Loucy (cell line): ENCODE measurements at regions not wholly inside any gene's neighbourhood (a gene's known extent, or its start where the extent isn't known, plus 50 kb on each side); places are given as distances from the start of the nearest gene placed in this dataset.

Experiments used
- H2AFZ ChIP-seq: fragments of 200-600 bp; sonication (generic); 2 replicates; pipeline ENCODE4 v1.6.0; 2016; ENCODE audit warnings: antibody characterized with exemption, mild to moderate bottlenecking, low read length, moderate library complexity
- H3F3A ChIP-seq: fragments of 200-600 bp; 2 replicates; pipeline ENCODE4 v1.6.0; 2016; ENCODE audit warnings: antibody characterized with exemption, low read depth, mild to moderate bottlenecking
- H3K27me3 ChIP-seq: fragments of 200-600 bp; sonication (generic); 2 replicates; pipeline ENCODE4 v1.6.1; 2014; ENCODE audit warnings: low read length, mild to moderate bottlenecking; ENCODE audit not compliant: insufficient read depth, poor library complexity, severe bottlenecking
- H3K36me3 ChIP-seq: fragments of 200-600 bp; sonication (generic); 2 replicates; pipeline ENCODE4 v1.6.1; 2016; ENCODE audit warnings: low read length; ENCODE audit not compliant: insufficient read depth
- H3K4me1 ChIP-seq: fragments of 200-600 bp; sonication (generic); 2 replicates; pipeline ENCODE4 v1.5.1; 2014; ENCODE audit warnings: low read length, mild to moderate bottlenecking; ENCODE audit not compliant: insufficient read depth, poor library complexity, severe bottlenecking
- H3K4me2 ChIP-seq: fragments of 200-600 bp; sonication (generic); 2 replicates; pipeline ENCODE4 v1.6.0; 2014; ENCODE audit warnings: antibody characterized with exemption, low read length, low read depth, mild to moderate bottlenecking; ENCODE audit not compliant: poor library complexity, severe bottlenecking
- H3K4me3 ChIP-seq: fragments of 200-600 bp; sonication (generic); 2 replicates; pipeline ENCODE4 v1.5.1; 2014; ENCODE audit warnings: low read length, mild to moderate bottlenecking, mixed read lengths; ENCODE audit not compliant: poor library complexity, severe bottlenecking
- H3K79me2 ChIP-seq: fragments of 200-600 bp; sonication (generic); 2 replicates; pipeline ENCODE4 v1.6.1; 2014; ENCODE audit warnings: low read length; ENCODE audit not compliant: insufficient read depth
- H3K9ac ChIP-seq: fragments of 200-600 bp; sonication (generic); 2 replicates; pipeline ENCODE4 v1.6.0; 2014; ENCODE audit warnings: mild to moderate bottlenecking, low read depth, low read length, moderate library complexity; ENCODE audit not compliant: poor library complexity, severe bottlenecking
- H3K9me2 ChIP-seq: fragments of 200-600 bp; sonication (generic); replicated peaks from 2 replicates; pipeline ENCODE4 v1.6.1; 2016; ENCODE audit warnings: low read depth, low read length, mixed read lengths
- H3K9me3 ChIP-seq: fragments of 200-600 bp; sonication (generic); 2 replicates; pipeline ENCODE4 v1.6.1; 2014; ENCODE audit warnings: mild to moderate bottlenecking, antibody characterized with exemption, low read length, low read depth; ENCODE audit not compliant: insufficient read depth
- H4K20me1 ChIP-seq: fragments of 200-600 bp; sonication (generic); 2 replicates; pipeline ENCODE4 v1.6.0; 2014; ENCODE audit warnings: antibody characterized with exemption, low read length, mild to moderate bottlenecking; ENCODE audit not compliant: insufficient read depth, poor library complexity, severe bottlenecking
- EZH2phosphoT487 ChIP-seq: fragments of 200-600 bp; IDR thresholded peaks from 2 replicates; pipeline ENCODE4 v1.6.1; 2018; ENCODE audit warnings: antibody characterized with exemption, mild to moderate bottlenecking, moderate library complexity, borderline replicate concordance
- TF ChIP-seq, protein P1 (sequence below): fragments of 200-600 bp; sonication (generic); conservative IDR thresholded peaks from 2 replicates; pipeline ENCODE4 v1.5.1; 2014; ENCODE audit warnings: mild to moderate bottlenecking, antibody characterized with exemption, low read length

DNA sequence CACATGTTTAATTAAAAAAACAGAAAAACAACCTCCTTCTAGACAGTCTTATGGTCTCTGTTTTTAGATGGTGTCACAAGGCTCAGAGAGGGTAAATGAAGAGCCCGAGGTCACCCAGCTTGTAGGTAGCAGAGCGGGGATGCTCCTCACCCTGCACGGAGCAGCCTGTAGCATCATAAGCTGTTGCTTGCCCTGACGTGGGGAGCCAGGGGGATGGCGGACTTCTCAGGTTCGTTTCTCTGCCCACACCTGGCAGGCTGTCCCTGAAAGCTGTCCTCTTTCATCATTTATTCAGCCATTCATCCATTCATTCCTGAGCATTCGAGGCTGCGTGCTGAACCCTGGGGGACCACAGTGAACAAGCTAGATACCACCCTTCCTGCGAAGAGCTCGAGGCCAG, 75.7 kb upstream of the KSR1 start:
- no peaks in the 10 kb centered on the region for H3K9me2 ChIP-seq
- H3K4me3 ChIP-seq: no peak overlapping the region
- no peaks in the 10 kb centered on the region for H3K9me3 ChIP-seq
- no peaks in the 10 kb centered on the region for H3K36me3 ChIP-seq
- H3F3A ChIP-seq: no peaks in the 10 kb centered on the region
- H3K9ac ChIP-seq: no peak overlapping the region
- H2AFZ ChIP-seq: no peak overlapping the region
- peaks cover 4% of the 10 kb centered on the region for H3K4me1 ChIP-seq
- no peak overlapping the region for H3K4me2 ChIP-seq
- no peaks in the 10 kb centered on the region for H3K79me2 ChIP-seq
- TF ChIP-seq EZH2phosphoT487: no peak
- TF ChIP-seq, protein P1, sequence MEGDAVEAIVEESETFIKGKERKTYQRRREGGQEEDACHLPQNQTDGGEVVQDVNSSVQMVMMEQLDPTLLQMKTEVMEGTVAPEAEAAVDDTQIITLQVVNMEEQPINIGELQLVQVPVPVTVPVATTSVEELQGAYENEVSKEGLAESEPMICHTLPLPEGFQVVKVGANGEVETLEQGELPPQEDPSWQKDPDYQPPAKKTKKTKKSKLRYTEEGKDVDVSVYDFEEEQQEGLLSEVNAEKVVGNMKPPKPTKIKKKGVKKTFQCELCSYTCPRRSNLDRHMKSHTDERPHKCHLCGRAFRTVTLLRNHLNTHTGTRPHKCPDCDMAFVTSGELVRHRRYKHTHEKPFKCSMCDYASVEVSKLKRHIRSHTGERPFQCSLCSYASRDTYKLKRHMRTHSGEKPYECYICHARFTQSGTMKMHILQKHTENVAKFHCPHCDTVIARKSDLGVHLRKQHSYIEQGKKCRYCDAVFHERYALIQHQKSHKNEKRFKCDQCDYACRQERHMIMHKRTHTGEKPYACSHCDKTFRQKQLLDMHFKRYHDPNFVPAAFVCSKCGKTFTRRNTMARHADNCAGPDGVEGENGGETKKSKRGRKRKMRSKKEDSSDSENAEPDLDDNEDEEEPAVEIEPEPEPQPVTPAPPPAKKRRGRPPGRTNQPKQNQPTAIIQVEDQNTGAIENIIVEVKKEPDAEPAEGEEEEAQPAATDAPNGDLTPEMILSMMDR: no peak
- H3K27me3 ChIP-seq: no peaks in the 10 kb centered on the region
- H4K20me1 ChIP-seq: no peaks in the 10 kb centered on the region

DNA sequence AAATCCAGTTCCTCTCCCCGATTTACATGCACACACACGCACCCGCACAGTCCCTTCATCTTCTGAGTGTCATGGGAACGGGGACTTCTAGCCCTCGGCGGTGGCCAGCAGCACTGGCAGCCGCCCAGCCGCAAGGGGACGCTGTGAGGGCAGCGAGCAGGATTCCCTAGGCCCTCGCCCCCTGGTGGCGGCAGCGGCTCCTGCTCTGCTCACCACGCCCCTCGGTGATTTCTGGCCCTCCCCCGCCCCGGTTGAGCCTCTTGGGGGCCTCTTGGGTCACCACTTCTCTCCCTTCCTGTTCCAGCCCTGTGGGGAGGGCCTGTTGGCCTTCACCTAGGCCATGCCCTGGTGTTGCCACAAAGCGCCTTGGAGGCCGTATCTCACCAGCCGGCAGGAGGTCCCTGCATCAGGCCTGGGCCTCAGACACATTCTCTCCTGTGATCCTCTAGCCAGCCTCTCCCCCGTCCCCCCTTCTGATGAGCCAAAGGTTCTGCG, 75.2 kb upstream of the KSR1 start:
- H2AFZ ChIP-seq: peak overlapping the region; percentile 70; the same call in 1 of the 2 replicates
- no peaks in the 10 kb centered on the region for H4K20me1 ChIP-seq
- no peak overlapping the region for H3K4me2 ChIP-seq

DNA sequence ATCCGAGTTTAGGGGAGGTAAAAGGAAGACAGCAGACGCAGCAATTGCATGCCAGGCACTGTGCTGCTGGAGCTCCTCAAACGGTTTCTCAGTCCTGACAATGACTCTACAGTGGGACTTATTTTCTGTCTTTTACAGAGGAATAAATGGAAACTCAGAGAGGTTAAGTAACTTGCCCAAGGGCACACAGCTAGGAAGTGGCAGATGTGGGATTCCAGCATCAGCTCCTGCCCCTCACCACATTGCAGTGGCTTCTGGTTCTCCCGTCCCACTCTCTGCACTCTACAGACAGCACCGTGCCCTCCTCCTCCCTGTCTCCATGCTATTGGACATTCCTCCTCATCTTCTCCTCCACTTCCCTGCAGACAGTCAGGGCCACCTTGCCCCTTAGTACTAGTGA, 74.2 kb upstream of the KSR1 start:
- Histone ChIP-seq H3K9me3 (no peaks in the 10 kb centered on the region), H3K9me2 (no peaks in the 10 kb centered on the region), H3K4me1 (peaks cover 4% of the 10 kb centered on the region), H3K27me3 (no peaks in the 10 kb centered on the region), H3K4me2 (no peak overlapping the region), H3K9ac (no peak overlapping the region), H3K4me3 (no peak overlapping the region), H3F3A (no peaks in the 10 kb centered on the region), H3K36me3 (no peaks in the 10 kb centered on the region), H2AFZ (no peak overlapping the region), H4K20me1 (no peaks in the 10 kb centered on the region), H3K79me2 (no peaks in the 10 kb centered on the region)
- no peak for TF ChIP-seq EZH2phosphoT487
- TF ChIP-seq, protein P1: no peak

More for the DNA sequence above, 75.2 kb upstream of the KSR1 start:
- peaks cover 4% of the 10 kb centered on the region for H3K4me1 ChIP-seq
- H3K4me3 ChIP-seq: no peak overlapping the region
- no peaks in the 10 kb centered on the region for H3K79me2 ChIP-seq
- TF ChIP-seq, protein P1: peak; percentile 100
- TF ChIP-seq EZH2phosphoT487: no peak
- H3K9me3 ChIP-seq: no peaks in the 10 kb centered on the region
- H3K36me3 ChIP-seq: no peaks in the 10 kb centered on the region
- H3F3A ChIP-seq: no peaks in the 10 kb centered on the region
- no peaks in the 10 kb centered on the region for H3K9me2 ChIP-seq
- no peak overlapping the region for H3K9ac ChIP-seq
- no peaks in the 10 kb centered on the region for H3K27me3 ChIP-seq
